ELR (cell line): ENCODE measurements at regions not wholly inside any gene's neighbourhood (a gene's known extent, or its start where the extent isn't known, plus 50 kb on each side); places are given as distances from the start of the nearest gene placed in this dataset.

Experiments used
- DNase-seq: peaks from one replicate; pipeline ENCODE4 v3.0.0-alpha.2; 2015; ENCODE audit warnings: low read depth

- no peak for DNase-seq
Measured at GRCh38 chr3:165451371-165452070, 255.3 kb upstream of the SLITRK3 start.

- no peak for DNase-seq
Measured at GRCh38 chr3:165446555-165446954, 250.4 kb upstream of the SLITRK3 start.

GRCh38 chr3:165444745-165445144, 248.6 kb upstream of the SLITRK3 start:
- DNase-seq: peak; percentile 22

GRCh38 chr3:165443664-165444063, 247.5 kb upstream of the SLITRK3 start:
- no peak for DNase-seq

GRCh38 chr3:165442061-165442460, 245.9 kb upstream of the SLITRK3 start:
- DNase-seq: no peak

- DNase-seq: no peak
Measured at GRCh38 chr3:165440380-165440779, 244.2 kb upstream of the SLITRK3 start.

- DNase-seq: peak; percentile 42
Measured at GRCh38 chr3:165439765-165440164, 243.6 kb upstream of the SLITRK3 start.

- no peak for DNase-seq
Measured at GRCh38 chr3:165434516-165434915, 238.3 kb upstream of the SLITRK3 start.

GRCh38 chr3:165406425-165406824, 210.2 kb upstream of the SLITRK3 start:
- no peak for DNase-seq

- DNase-seq: no peak
Measured at GRCh38 chr3:165404357-165405027, 208.3 kb upstream of the SLITRK3 start.

- no peak for DNase-seq
Measured at GRCh38 chr3:165403666-165404065, 207.5 kb upstream of the SLITRK3 start.

- DNase-seq: no peak
Measured at GRCh38 chr3:165395188-165395587, 199.0 kb upstream of the SLITRK3 start.

GRCh38 chr3:165393461-165393860, 197.3 kb upstream of the SLITRK3 start:
- no peak for DNase-seq

- no peak for DNase-seq
Measured at GRCh38 chr3:165390166-165390565, 194.0 kb upstream of the SLITRK3 start.

- no peak for DNase-seq
Measured at GRCh38 chr3:165389653-165390052, 193.5 kb upstream of the SLITRK3 start.

- no peak for DNase-seq
Measured at GRCh38 chr3:165389064-165389463, 192.9 kb upstream of the SLITRK3 start.

- DNase-seq: peak; percentile 69
Measured at GRCh38 chr3:165383381-165383780, 187.2 kb upstream of the SLITRK3 start.

GRCh38 chr3:165382672-165383071, 186.5 kb upstream of the SLITRK3 start:
- DNase-seq: no peak

- DNase-seq: no peak
Measured at GRCh38 chr3:165378761-165379160, 182.6 kb upstream of the SLITRK3 start.

- DNase-seq: no peak
Measured at GRCh38 chr3:165359005-165359404, 162.8 kb upstream of the SLITRK3 start.

- no peak for DNase-seq
Measured at GRCh38 chr3:165355316-165355715, 159.1 kb upstream of the SLITRK3 start.

GRCh38 chr3:165347526-165347925, 151.3 kb upstream of the SLITRK3 start:
- no peak for DNase-seq

GRCh38 chr3:165346503-165346902, 150.3 kb upstream of the SLITRK3 start:
- no peak for DNase-seq

GRCh38 chr3:165343185-165343584, 147.0 kb upstream of the SLITRK3 start:
- DNase-seq: no peak
